ENCODE measurements at regions not wholly inside any gene's neighbourhood (a gene's known extent, or its start where the extent isn't known, plus 50 kb on each side); places are given as distances from the start of the nearest gene placed in this dataset.
"Not testable (repeated sequence)": the region's sequence is repeated elsewhere in the genome, so short reads cannot be mapped to it uniquely, and the experiment has no call there.

DNA sequence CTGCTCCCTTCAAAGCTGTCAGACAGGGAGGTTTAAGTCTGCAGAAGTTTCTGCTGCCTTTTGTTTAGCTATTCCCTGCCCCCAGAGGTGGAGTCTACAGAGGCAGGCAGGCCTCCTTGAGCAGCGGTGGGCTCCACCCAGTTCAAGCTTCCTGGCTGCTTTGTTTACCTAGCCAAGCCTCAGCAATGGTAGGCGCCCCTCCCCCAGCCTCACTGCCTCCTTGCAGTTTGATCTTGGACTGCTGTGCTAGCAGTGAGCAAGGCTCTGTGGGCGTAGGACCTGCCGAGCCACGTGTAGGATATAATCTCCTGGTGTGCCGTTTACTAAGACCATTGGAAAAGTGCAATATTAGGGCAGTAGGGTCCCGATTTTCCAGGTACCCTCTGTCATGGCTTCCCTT lies 707.1 kb upstream of the POM121L12 start:
- intact Hi-C loops (cut with DNase I, micrococcal nuclease); ATAC-seq: not testable (repeated sequence)
- DNase-seq: peak in 1 of 2 donors; percentile 43

DNA sequence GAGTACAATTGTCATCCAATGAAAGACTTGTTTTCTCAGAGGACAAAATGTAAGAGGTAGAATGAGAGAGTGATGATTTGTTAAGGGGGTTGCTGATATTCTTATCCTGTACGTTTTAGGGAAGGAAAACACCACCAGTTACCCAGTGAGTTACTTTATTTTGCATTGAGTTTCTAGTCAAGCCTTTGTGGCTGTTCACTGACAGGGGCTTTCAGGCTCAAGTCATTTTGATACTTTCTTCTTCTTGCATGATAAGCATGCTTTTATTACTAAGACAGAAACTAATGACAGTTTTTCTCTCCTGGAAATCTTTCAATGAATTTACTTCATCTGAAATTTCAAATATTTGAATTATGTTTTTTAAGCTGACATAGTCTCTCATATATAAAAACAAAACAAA lies 710.2 kb upstream of the POM121L12 start:
- ATAC-seq: no peak
- no peak for DNase-seq
- intact Hi-C loops (cut with DNase I, micrococcal nuclease): no loop called here

DNA sequence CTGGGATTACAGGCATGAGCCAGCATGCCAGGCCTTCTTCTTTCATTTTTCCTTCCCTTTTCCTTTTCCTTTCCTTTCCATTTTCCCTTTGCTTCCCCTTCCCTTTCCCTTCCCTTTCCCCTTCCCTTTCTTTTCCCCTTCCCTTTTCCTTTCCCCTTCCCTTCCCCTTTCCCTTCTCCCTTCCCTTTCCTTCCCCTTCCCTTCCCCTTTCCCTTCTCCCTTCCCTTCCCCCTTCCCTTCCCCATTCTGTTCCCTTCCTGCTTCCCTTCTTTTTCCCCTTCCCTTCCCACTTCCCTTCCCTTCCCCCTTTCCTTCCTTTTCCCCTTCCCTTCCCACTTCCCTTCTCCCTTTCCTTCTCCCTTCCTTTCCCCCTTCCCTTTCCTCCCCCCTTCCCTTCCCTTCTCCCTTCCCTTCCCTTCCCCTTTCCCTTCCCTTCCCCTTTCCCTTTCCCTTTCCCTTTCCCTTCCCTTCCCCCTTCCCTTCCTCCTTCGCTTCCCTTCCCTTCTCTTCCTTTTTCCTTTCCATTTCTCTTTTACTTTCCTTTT lies 712.2 kb upstream of the POM121L12 start:
- intact Hi-C loops (cut with DNase I, micrococcal nuclease): no loop called here
- ATAC-seq (no peak), DNase-seq (no peak)

GRCh38 chr7:52320610-52321009 lies 714.8 kb upstream of the POM121L12 start:
- intact Hi-C loops (cut with DNase I, micrococcal nuclease): no loop called here
- DNase-seq (no peak), ATAC-seq (no peak)

DNA sequence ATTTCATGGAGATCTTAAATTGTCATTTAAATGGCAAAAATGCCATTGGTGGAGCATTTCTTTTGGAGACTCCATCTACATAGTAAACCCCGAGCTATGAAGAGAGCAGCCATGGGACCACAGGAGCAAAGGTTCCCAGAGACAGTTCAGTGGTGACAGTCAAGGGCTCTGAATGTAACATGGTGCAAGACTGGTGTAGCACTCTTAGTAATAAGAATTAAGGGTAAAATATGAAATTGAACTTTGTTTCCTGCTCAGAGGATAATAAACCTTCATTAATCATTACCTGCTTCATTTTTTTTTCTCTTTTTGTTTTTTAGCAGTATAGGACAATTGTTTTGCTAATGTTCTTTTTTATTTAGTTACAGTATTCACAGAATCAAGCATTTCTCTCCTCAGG lies 717.5 kb upstream of the POM121L12 start:
- DNase-seq (no peak), ATAC-seq (no peak)
- intact Hi-C loops (cut with DNase I, micrococcal nuclease): no loop called here

- DNase-seq (no peak), ATAC-seq (no peak)
- intact Hi-C loops (cut with DNase I, micrococcal nuclease): no loop called here
These were observed 723.5 kb upstream of the POM121L12 start for GRCh38 chr7:52311886-52312285.

DNA sequence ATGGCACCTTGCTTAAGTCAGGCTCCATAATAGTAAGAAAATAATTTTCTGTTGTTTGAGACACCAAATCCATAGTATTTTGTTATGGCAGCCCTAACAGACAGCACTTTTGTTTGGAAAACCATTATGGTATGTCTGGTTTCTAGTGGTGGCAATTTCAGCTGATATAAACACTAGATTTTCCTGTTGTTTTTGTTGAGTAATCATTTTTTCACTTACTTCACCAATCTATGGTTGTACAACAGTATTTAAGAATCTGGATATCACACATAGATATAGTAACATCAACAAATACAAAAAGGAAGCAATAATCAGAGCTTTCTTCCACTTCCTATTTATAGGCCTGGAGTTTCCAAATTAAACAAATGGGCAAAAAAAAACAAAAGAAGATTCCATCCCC lies 725.8 kb upstream of the POM121L12 start:
- DNase-seq (no peak), ATAC-seq (no peak)
- intact Hi-C loops (cut with DNase I, micrococcal nuclease): no loop called here

DNA sequence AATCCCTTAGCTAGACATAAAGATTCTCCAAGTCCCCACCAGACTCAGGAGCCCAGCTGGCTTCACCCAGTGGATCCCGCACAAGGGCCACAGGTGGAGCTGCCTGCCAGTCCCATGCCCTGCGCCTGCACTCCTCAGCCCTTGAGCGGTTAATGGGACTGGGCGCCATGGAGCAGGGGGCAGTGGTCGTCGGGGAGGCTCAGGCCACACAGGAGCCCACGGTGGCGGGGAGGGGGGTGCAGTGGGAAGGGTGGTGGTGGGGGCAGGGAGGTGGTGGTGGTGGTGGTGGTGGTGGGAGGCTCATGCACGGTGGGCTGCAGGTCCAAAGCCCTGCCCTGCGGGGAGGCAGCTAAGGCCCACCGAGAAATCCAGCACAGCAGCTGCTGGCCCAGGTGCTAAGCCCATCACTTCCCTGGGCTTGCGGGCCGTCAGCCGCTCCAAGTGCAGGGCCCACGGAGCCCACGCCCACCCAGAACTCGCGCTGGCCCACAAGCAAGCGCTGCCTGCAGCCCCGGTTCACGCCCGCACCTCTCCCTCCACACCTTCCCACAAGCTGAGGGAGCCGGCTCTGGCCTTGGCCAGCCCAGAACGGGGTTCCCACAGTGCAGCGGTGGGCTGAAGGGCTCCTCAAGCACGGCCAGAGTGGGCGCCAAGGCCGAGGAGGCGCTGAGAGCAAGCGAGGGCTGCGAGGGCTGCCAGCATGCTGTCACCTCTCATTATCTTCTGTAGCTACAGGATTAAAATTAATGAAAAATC lies 732.5 kb upstream of the POM121L12 start:
- ATAC-seq: no peak
- intact Hi-C loops (cut with DNase I, micrococcal nuclease): no loop called here
- no peak for DNase-seq

DNA sequence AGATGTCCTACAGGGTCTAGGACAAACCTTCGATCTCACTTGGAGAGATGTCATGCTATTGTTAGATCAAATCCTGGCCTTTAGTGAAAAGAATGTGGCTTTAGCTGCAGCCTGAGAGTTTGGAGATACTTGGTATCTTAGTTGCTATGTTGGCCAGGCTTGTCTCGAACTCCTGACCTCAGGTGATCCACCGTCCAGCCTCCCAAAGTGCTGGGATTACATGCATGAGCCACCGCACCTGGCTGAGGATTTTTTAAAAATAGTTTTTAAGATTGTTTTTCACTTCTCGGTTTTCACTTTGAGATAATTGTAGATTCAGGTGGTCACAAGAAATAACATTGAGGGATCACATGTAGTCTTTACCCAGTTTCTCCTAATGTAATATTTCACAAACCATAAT lies 738.3 kb upstream of the POM121L12 start:
- ATAC-seq (no peak), DNase-seq (no peak)
- intact Hi-C loops (cut with DNase I, micrococcal nuclease): no loop called here

GRCh38 chr7:52294942-52295341 lies 740.5 kb upstream of the POM121L12 start:
- DNase-seq: no peak
- no peak for ATAC-seq
- intact Hi-C loops (cut with DNase I, micrococcal nuclease): no loop called here

- ATAC-seq: no peak
- no peak for DNase-seq
- intact Hi-C loops (cut with DNase I, micrococcal nuclease): no loop called here
These were observed 746.2 kb upstream of the POM121L12 start for GRCh38 chr7:52289247-52289646.

- no peak for DNase-seq
- intact Hi-C loops (cut with DNase I, micrococcal nuclease): no loop called here
These were observed 747.7 kb upstream of the POM121L12 start for GRCh38 chr7:52287698-52288097.

GRCh38 chr7:52285689-52286088 lies 749.7 kb upstream of the POM121L12 start:
- DNase-seq: no peak
- no peak for ATAC-seq
- intact Hi-C loops (cut with DNase I, micrococcal nuclease): no loop called here

More at GRCh38 chr7:52287698-52288097, 747.7 kb upstream of the POM121L12 start:
- no peak for ATAC-seq

GRCh38 chr7:52283335-52283734 lies 752.1 kb upstream of the POM121L12 start:
- intact Hi-C loops (cut with DNase I, micrococcal nuclease): no loop called here
- no peak for DNase-seq
- no peak for ATAC-seq

DNA sequence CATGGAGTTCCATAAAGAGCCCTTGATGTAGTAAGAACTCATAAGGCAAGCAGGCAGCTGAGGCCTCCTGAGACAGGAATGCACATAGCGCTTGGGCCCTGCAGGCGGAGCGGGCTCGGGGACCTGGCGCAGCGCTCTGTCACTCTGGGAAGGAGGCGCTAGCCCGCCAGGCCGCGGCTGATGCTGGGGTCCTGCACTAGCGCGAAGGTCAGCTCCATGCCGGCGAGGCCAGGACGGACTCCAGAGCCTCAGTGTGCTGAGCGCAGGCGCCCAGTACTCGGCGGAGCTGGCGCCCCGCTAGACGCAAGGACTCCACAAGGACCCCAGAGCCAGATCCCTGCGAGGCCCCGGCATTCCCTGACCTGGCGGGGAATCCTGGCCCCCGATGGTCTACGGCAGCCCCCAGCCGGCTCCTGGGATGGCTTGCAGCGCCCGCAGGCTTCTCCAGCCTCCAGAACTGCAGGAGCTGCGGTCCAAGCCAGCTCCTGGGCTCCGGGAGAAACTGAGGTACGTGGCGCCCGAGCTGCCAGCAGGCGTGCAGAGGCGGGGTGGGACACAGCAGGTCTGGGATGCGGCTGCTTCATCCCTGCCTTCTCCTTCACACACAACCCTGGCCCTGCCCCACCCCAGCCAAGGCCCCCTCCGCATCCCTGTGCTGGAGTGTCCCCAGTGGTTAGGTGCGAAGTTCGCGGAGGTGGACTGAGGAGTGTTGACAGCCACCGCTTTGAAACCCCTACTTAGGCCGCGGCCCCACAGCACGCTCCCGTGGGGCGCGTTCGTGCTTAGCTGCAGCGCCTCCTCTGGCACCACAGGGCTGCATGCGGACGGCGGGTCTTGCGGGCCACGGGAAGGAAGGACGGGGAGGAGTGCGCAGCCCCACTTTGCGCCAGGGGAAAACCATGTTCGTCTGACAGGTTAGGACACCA lies 761.5 kb upstream of the POM121L12 start:
- intact Hi-C loops (cut with DNase I, micrococcal nuclease): no loop called here
- peak in 1 of 2 donors; percentile 5 for DNase-seq
- peak; percentile 57 for ATAC-seq

DNA sequence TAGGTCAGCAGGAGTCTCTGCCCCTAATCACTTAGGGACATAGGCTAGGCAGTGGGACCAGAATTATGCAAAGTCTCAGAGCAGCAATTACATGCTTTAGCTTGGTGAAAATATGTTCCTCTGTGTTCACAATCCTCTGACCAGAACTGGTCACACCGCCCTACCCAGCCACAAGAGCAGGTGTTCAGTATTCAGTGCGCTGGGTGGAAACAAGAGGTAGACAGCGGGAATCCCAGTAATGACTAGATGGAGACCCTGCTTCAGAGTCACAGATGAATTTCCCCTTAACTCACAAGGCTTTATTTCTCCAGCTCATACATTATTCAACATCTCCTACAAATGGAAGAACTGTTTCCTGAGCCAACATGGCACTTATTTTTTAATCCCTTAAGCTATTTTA lies 763.7 kb upstream of the POM121L12 start:
- intact Hi-C loops (cut with DNase I, micrococcal nuclease): no loop called here
- DNase-seq (no peak), ATAC-seq (no peak)

GRCh38 chr7:52270301-52270700 lies 765.1 kb upstream of the POM121L12 start:
- ATAC-seq (no peak), DNase-seq (no peak)
- intact Hi-C loops (cut with DNase I, micrococcal nuclease): no loop called here

GRCh38 chr7:52269669-52270068 lies 765.8 kb upstream of the POM121L12 start:
- intact Hi-C loops (cut with DNase I, micrococcal nuclease): no loop called here
- no peak for ATAC-seq
- no peak for DNase-seq

DNA sequence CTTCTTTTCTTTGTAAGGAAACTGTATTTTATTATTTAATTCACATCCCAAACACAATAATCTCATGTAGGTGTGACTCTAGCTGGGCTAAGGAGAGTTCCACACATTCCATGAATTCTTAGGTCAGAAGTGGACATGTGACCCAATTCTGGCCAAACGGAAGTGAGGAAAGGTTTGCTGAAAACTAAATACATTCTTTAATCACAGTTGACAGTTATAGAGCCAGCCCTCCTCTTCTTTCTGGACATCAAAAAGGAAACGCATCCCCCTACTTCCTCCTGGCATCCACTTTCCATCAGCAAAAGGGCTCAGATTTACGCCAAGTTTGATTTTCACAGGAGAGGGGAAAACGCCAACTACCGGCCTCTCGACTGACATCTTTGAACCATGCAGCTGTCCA lies 774.4 kb upstream of the POM121L12 start:
- intact Hi-C loops (cut with DNase I, micrococcal nuclease): no loop called here
- ATAC-seq: no peak
- no peak for DNase-seq

Data from left colon (tissue), 2 donors.